Fibroblast of pulmonary artery (primary cell): ENCODE measurements at regions not wholly inside any gene's neighbourhood (a gene's known extent, or its start where the extent isn't known, plus 50 kb on each side); places are given as distances from the start of the nearest gene placed in this dataset.
A peak's percentile ranks its signal among the peaks of the same experiment; 100 is the strongest.

Source experiments
- DNase-seq: peaks from one replicate; pipeline ENCODE4 v3.0.0-alpha.2; 2010; ENCODE audit warnings: low read depth
- H3K4me3 ChIP-seq: replicated peaks from 2 replicates; pipeline ENCODE4 v1.5.1; 2011; ENCODE audit warnings: low read depth, mild to moderate bottlenecking, control low read depth, low read length, moderate library complexity
- TF ChIP-seq, protein P1 (sequence below): IDR thresholded peaks from 2 replicates; pipeline ENCODE4 v1.5.1; 2011; ENCODE audit warnings: mild to moderate bottlenecking, control low read depth, low read length, inconsistent platforms; ENCODE audit errors: missing control alignments

DNA sequence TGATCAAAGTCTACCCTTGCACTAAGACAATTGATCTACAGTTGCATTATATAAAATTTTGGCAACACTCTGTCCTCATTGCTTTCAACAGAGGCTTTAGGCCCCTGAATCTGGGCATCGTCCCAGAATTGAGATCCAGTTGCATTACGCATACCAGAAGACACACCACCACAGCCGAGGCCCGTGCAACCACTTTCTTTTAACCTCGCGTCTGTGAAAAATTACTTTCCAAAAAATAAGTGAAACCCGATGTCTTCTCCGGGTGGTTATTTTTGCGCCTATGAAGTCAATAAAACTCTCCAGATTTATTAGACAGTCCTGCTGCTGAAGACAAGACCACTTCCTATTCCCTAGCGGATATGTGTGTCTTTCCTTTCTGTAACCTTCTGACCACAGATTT lies 52.1 kb upstream of the NFIB start:
- TF ChIP-seq, protein P1, sequence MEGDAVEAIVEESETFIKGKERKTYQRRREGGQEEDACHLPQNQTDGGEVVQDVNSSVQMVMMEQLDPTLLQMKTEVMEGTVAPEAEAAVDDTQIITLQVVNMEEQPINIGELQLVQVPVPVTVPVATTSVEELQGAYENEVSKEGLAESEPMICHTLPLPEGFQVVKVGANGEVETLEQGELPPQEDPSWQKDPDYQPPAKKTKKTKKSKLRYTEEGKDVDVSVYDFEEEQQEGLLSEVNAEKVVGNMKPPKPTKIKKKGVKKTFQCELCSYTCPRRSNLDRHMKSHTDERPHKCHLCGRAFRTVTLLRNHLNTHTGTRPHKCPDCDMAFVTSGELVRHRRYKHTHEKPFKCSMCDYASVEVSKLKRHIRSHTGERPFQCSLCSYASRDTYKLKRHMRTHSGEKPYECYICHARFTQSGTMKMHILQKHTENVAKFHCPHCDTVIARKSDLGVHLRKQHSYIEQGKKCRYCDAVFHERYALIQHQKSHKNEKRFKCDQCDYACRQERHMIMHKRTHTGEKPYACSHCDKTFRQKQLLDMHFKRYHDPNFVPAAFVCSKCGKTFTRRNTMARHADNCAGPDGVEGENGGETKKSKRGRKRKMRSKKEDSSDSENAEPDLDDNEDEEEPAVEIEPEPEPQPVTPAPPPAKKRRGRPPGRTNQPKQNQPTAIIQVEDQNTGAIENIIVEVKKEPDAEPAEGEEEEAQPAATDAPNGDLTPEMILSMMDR = no peak
- peak overlapping the region; percentile 19 for H3K4me3 ChIP-seq
- peak; percentile 96 for DNase-seq

DNA sequence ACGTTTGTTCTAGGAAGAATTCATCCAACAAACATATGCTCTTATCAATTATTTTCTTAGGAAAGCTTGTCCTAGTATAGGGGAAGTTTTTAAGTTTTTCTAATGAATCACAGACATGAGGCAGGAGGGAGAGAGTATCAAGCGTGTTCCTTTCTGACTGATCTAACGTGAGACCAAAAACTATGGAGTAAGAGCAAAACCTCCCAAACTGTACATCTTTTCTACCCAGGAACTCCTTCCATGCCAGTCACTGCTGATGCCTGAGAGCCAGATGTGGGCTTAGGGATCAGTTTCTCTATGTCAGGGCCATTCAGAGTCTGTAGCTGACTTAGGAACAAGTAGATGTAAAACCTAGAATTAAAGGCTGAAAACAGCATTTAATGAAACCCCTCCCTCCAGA lies 51.7 kb upstream of the NFIB start:
- no peak for DNase-seq
- TF ChIP-seq, protein P1 = no peak
- H3K4me3 ChIP-seq = no peak overlapping the region
